Limb (tissue), 2 donors: ENCODE measurements at regions not wholly inside any gene's neighbourhood (a gene's known extent, or its start where the extent isn't known, plus 50 kb on each side); places are given as distances from the start of the nearest gene placed in this dataset.
A peak's percentile ranks its signal among the peaks of the same experiment; 100 is the strongest.
"Not testable (repeated sequence)": the region's sequence is repeated elsewhere in the genome, so short reads cannot be mapped to it uniquely, and the experiment has no call there.

Source experiments
- DNase-seq, 2 donors: peaks; one replicate each; pipeline ENCODE4 v3.0.0-alpha.2; 2016; ENCODE audit errors: extremely low spot score in 2 of 2

DNA sequence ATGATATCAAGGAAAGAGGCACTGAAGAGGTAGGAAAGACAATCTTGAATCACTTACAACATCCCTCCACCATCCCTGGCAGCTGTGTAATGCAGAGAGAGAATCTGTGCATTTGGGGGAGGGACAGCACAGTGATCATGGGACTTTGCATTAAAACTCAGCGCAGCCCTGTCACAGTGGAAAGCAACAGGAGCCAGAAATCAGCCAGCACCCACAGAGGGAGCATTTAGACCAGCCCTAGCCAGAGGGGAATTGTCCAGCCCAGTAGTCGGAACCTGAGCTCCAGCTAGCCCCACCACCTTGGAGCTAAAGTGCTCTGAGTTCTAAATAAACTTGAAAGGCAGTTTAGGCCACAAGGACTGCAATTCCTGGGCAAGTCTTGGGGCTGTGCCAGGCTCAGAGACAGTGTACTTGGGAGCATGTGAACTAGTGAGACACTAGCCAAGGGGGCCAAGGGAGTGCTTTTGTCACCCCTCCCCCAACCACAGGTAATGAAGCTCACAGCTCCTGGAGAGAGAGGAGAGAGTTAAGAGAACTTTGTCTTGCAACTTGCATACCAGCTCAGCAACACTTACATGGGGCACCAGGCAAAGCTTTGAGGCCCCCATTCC lies 83.9 kb upstream of the FAM241A start:
- DNase-seq, result no peak

DNA sequence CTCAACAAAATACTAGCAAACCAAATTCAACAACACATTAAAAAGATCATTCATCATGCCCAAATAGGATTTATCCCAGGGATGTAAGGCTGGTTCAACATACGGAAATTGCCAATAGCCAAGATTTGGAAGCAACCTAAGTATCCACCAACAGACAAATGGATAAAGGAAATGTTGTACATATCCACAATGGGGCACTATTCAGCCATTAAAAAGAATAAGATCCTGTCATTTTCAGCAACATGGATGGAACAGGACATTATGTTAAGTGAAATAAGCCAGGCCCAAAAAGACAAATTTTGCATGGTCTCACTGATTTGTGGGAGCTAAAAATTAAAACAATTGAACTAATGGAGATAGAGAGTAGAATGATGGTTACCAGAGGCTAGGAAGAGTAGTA lies 82.0 kb upstream of the FAM241A start:
- no peak for DNase-seq

DNA sequence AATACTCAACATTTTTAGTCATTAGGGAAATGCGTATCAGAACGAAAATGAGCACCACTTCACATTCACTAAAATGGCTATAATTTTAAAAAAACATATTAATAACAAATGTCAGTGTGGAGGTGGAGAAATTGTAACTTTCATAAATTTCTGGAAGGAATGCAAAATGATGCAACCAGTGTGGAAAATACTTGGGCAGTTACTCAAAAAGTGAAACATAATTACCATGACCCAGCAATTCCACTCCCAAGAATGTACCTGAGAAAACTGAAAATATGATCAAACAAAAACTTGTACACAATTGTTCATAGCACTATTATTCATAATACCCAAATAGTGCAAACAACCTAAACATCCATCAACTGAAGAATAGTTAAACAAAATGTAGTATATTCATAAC lies 76.1 kb upstream of the FAM241A start:
- no peak for DNase-seq

DNA sequence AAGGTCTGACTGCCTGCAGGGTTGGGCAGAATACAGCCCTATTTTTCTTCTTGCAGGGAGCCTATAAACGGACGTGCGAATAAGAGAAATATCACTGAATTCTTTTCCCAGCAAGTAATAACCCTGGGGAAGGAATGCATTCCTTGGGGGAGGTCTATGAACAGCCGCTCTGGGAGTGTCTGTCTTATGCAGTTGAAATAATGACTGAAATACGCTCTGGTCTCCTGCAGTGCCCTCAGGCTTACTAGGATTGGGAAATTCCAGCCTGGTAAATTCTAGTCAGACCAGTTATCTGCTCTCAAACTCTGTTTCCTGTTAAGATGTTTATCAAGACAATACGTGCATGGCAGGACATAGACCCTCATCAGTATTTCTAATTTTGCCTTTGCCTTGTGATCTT lies 72.1 kb upstream of the FAM241A start:
- DNase-seq, result no peak

DNA sequence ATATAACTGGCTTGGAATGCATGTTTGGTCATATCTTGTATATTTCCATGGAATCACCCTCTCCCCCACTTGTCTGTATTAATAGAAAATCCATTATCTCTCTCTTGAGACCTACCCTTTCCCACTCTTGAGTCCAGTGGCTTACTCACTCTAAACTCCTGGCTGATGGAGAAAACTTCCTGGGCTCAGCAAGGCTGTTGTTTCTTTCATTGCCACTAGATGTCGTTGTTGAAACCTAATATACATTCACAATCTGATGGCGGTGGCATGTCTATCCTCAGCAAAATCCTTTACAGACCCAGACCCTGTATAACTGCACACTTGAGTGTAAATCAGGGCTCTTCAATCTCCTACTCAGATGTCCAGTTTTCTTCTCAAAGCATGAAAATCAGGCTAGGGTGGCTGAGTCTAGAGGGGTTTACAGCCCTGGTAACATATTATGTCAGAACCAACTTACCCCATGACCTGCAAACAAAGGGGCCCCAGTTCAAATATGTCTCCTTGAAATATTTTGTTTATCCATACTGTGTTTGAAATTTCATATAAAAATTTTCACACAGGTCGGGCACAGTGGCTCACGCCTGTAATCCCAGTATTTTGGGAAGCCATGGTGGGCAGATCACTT lies 70.0 kb upstream of the FAM241A start:
- peak in 1 of 2 donors; percentile 26 for DNase-seq

DNA sequence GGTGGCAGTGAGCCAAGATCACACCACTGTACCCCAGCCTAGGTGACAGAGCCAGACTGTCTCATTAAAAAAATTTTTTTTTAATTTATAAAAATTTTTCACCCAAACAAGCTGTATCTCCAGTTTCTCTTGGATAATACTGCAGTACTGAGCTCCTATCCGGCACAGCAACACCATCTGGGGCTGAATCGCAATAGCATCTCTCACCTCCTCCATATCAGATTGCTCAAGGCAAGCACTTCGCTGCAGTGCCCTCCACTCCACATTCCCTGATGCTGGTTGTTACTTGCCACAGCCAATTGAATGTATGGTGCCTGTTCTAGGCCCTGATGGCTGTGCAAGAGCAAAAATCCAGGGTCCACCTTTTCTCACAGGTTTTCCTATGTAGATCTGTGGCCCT lies 69.3 kb upstream of the FAM241A start:
- no peak for DNase-seq

DNA sequence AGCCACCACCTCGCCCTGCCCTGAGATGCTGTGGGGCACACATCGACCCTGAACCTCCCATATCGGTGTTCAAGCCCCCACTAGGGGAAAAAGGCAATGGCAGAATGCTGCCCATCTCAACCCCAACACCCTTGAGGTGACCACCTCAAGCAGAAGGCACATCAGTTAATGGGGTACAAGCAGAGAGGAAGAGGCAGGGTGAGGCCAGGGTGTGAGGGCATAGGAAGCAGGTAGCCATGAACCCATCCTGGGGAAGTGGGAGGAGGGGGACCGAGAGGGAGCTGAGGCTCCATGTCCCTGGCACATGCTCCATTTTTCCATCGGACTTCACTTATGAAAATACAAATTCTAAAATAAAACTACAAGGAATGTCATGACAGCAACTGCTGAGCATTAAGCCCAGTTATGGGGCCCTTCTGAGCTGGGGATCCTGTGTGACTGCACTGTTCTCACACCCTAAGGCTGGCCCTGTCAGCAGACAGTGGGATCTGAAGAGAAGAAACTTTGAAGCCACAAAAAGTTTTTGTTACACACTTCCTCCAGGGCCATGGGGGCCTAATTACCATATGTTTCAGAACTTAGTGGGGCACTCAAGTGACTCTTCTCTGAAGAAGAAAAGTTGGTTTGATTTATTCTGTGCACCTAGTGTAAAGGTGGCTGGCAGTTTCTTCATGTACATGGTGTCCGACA lies 68.2 kb upstream of the FAM241A start:
- DNase-seq, result no peak

DNA sequence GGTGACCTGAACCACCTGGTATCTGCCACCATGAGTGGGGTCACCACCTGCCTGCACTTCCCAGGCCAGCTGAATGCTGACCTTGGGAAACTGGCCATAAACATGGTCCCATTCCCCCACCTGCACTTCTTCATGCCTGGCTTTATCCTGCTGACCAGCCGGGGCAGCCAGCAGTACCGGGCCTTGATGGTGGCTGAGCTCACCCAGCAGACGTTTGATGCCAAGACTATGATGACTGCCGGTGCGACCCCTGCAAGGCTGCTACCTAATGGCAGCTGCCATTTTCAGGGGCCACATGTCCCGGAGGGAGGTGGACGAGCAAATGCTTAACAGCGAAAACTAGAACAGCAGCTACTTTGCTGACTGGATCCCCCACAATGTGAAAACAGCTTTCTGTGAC lies 67.5 kb upstream of the FAM241A start:
- no peak for DNase-seq

DNA sequence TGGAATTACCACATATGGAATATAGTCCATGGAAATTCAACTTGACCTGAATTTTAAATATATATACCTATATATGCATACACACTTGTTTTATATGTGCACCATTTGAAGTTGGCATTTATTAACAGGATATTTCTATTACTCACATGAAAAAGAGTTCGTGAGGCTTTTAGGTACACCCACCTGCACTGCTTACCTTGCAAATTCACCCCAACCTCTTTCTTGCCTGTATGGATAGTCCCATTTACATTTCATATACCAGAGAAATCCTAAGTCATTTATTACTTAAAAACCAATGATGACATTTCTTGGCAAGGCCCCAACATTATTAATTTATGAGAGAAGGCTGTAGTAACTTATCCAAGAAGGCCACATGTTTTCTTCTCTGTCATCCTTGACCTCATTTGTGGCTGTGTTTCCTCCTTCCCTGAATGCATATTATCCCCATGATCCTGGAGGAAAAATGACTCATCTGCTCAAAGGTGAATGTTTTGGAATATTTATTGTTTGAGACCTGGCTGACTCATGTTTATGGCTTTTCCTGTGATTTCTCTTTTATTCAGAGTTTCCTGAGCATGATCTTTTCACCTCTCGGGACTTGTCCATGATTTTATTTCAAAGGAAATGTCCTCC lies 62.2 kb upstream of the FAM241A start:
- no peak for DNase-seq

DNA sequence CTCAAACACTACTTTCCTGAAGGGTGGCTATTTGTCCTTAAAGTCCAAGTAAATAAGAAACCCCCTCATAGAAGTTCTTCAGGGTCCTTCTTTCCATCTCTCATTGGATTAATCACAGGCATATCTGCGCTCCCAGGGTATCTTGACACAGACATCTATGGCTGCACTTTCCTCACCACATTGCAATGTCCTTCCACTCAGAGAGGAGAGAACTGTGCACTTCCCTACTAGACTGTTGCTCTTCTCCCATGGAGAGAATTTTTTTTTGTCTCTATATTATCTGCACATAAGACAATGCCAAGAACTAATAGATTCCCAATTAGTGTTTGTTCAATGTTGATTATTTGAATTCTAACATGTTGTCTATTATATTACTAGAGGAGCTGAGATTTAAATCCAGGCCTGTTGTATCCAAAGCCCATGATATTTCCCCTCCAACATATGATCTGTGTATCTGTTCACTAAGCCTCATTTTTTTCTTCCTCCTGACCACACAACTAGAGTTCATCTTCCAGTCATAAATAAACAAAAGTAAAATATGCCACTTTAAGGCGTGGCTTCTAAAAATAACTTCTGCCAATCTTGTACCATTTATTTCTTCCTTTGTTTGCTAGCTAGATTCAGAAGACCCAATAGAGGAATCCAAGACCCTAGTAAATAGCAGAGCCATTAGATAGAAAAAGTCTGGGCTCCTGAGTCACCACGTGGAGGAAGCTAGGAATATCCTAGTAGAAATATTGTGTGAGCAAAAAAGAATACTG lies 61.5 kb upstream of the FAM241A start:
- DNase-seq, result no peak

DNA sequence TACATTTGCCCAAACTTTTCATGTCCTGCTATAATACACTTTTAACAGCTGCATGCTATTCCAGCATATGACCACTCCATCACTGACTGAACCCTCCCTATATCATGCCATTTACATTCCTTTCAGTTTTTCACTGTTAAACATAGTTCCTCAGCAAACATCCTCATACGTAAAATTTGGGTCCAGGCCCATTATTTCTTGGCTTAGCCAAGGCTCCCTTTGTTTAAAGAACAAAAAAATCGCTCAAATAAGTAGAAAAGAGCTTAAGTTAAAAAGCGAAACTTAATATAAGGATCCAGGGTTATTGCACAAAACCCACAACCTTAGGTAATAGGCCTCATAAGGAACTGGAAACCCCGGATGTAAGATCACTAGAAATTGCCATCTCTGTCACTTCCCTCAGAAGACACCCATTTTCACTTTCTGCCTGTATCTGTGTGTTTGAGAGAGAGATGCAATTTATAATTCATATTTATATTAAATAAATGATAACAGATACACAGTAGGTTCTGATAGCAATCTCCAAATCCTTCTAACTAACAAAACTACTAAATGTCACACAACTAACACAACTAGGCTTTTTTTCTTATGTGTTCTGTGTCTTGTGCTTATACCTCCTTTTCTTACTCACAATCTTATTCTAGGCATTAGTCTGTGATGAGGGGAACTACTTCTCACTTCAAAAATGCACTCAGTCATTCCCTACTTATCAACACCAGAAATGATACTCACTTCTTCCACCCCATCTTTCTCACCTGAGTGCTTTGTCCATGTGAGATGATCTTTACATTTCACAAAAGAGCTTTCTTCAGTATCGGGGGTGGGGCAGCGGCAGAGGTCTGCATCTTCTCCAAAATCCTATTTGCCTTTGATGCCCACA lies 59.9 kb upstream of the FAM241A start:
- DNase-seq, result no peak

DNA sequence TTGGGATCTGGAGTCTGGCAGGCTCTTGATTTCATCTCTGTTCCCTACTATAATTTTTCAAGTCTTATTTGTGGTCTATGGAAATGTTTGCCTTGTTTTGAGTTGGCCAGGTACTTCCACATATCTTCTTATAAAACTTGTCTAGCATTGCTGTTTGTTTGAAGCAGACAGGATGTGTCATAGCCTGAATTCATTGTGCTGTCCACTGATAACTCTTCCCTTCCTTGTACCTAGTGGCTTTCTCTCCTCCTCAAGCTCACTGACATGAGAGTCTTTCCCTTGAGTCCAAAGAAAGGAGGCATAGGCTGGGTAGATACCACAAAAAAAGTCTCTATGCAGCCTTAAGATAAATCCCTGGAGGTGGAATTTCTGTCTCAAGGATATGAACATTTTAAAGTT lies 59.2 kb upstream of the FAM241A start:
- no peak for DNase-seq

DNA sequence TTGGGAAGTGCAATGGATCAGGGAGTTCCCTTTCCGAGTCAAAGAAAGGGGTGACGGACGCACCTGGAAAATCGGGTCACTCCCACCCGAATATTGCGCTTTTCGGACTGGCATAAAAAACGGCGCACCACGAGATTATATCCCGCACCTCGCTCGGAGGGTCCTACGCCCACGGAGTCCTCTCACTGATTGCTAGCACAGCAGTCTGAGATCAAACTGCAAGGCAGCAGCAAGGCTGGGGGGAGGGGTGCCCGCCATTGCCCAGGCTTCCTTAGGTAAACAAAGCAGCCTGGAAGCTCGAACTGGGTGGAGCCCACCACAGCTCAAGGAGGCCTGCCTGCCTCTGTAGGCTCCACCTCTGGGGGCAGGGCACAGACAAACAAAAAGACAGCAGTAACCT lies 58.6 kb upstream of the FAM241A start:
- DNase-seq, result not testable (repeated sequence)

DNA sequence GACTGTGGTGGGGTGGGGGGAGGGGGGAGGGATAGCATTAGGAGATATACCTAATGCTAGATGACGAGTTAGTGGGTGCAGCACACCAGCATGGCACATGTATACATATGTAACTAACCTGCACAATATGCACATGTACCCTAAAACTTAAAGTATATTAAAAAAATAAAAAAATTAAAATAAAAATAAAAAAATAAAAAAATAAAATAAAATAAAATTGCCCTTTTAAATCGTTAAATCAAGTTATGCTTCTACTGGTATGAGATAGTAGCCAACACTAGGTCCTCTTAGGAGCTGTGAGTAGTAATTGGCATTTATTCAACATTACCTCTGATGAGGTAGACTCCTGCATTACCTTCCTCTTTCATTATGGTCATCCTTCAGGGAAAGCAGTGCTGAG lies 52.9 kb upstream of the FAM241A start:
- DNase-seq, result not testable (repeated sequence)

DNA sequence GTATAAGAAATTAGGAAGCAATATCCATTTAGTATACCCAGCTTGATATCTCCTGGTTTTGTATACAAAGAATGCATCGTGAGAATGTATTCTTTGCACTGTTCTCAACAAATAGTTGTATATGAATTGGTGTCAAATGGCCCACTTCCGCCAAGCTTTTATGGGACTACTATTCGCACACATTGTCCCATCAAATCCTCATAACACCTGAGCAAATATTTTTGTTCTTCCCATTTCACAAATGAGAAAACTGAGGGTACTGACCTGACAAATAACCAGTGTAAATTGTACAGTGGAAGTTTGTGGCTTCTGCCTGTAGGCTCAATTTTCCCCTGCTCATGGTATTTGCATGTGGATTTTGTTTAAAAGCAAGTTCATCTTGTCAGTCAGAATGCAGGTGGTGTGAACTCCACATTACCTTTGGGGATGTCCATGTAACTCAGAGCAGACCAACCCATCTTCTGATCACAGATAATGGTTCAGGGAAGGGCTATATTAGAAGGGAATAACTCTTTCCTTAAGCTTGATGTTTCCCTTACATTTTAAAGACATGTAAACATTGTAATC lies 51.5 kb upstream of the FAM241A start:
- DNase-seq, result no peak

DNA sequence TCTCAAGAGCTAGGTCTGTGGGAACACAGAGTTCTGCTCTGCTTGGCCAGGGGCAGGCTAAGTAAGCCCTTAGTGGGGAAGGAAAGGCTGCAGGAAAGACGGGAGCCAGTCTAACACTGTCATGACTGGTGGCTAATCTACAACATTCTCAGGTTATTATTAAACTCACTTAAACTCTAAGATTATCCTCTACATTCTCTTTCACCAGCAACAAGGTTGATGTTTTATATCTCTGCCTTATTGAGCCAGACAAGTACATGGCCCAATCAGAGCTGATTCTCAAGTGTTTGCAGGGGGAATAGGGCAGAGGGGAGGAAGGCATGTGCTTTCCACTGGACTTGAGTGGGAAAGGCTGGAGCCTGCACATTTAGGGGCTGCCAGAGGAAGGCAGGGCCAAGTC lies 50.9 kb upstream of the FAM241A start:
- no peak for DNase-seq
